ENCODE measurements at regions not wholly inside any gene's neighbourhood (a gene's known extent, or its start where the extent isn't known, plus 50 kb on each side); places are given as distances from the start of the nearest gene placed in this dataset.

- TF ChIP-seq POLR2AphosphoS5 (IDR thresholded peaks at IDR 0.05), result no peak
- TF ChIP-seq, protein P1, sequence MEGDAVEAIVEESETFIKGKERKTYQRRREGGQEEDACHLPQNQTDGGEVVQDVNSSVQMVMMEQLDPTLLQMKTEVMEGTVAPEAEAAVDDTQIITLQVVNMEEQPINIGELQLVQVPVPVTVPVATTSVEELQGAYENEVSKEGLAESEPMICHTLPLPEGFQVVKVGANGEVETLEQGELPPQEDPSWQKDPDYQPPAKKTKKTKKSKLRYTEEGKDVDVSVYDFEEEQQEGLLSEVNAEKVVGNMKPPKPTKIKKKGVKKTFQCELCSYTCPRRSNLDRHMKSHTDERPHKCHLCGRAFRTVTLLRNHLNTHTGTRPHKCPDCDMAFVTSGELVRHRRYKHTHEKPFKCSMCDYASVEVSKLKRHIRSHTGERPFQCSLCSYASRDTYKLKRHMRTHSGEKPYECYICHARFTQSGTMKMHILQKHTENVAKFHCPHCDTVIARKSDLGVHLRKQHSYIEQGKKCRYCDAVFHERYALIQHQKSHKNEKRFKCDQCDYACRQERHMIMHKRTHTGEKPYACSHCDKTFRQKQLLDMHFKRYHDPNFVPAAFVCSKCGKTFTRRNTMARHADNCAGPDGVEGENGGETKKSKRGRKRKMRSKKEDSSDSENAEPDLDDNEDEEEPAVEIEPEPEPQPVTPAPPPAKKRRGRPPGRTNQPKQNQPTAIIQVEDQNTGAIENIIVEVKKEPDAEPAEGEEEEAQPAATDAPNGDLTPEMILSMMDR (IDR thresholded peaks at IDR 0.05), result no peak
These were observed 173.3 kb downstream of the PSAT1 start for GRCh38 chr9:78470216-78470615.

Measured in breast epithelium (tissue), 3 donors.